SK-N-SH (cell line): ENCODE measurements at regions not wholly inside any gene's neighbourhood (a gene's known extent, or its start where the extent isn't known, plus 50 kb on each side); places are given as distances from the start of the nearest gene placed in this dataset.

Source experiments
- CTCF ChIP-seq: fragments of 200-600 bp; sonication (generic); IDR thresholded peaks from 2 replicates; pipeline ENCODE4 v1.6.1; 2017; ENCODE audit warnings: antibody characterized with exemption, mild to moderate bottlenecking, moderate library complexity
- NFIC ChIP-seq: IDR thresholded peaks from 2 replicates; pipeline ENCODE4 v1.4.0; 2012; ENCODE audit warnings: borderline replicate concordance
- RAD21 ChIP-seq: IDR thresholded peaks from 2 replicates; pipeline ENCODE4 v1.6.1; 2012; ENCODE audit warnings: mild to moderate bottlenecking, low read length
- REST ChIP-seq: IDR thresholded peaks from 2 replicates; pipeline ENCODE4 v1.6.1; 2012; ENCODE audit warnings: mild to moderate bottlenecking, low read depth, low read length, moderate library complexity
- TF ChIP-seq, protein P1 (sequence below): IDR thresholded peaks from 2 replicates; pipeline ENCODE4 v1.4.0; 2012; ENCODE audit warnings: low read depth

DNA sequence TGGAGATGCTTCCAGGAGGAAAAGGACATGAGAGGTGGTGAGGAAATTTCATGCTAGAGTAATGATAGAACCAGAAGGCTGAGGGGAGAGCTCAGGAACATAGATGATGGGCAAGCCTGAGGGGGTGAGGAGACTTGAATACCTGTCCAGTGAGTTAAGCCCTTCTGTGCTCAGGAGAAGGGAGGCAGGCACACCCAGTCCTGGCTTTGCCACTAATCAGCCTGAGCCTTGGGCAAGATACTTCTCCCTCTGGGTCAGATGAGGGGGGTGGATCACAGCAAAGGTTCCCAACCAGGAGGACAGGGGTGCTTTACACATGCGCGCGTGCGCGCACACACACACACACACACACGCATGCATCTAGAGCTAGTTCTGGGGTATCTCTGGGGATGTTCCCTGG, 60.5 kb upstream of the KCNK12 start:
- TF ChIP-seq RAD21 (no peak), CTCF (no peak), REST (no peak), NFIC (no peak)
- TF ChIP-seq, protein P1, sequence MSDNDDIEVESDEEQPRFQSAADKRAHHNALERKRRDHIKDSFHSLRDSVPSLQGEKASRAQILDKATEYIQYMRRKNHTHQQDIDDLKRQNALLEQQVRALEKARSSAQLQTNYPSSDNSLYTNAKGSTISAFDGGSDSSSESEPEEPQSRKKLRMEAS, result no peak
